H1 (cell line): ENCODE measurements at regions not wholly inside any gene's neighbourhood (a gene's known extent, or its start where the extent isn't known, plus 50 kb on each side); places are given as distances from the start of the nearest gene placed in this dataset.

Experiments used
- CTCF ChIA-PET: fragments of 300-600 bp; sonication (Branson Sonifier 250); formaldehyde crosslinking; loops from one replicate; lab custom pipeline; 2021; ENCODE audit not compliant: partially characterized antibody; lab: Charles Lee
- POLR2A ChIA-PET: fragments of 300-600 bp; sonication (Branson Sonifier 250); formaldehyde crosslinking; loops from one replicate; lab custom pipeline; 2021; ENCODE audit warnings: inconsistent platforms; ENCODE audit not compliant: partially characterized antibody; lab: Charles Lee
- DNase-seq, 2 experiments: peaks; one replicate each; pipeline versions ENCODE4 v3.0.0 to v3.0.0-alpha.2; 2010 to 2022; ENCODE audit warnings: low spot score in 2 of 2, low read depth in 1 of 2, mixed read lengths in 1 of 2
- FAIRE-seq: peaks from 2 replicates; lab custom pipeline; 2011; peaks lifted over from hg19 to GRCh38; lab: Jason Lieb, UNC
- H2AFZ ChIP-seq: 2 replicates; pipeline ENCODE4 v1.8.1; 2012; ENCODE audit warnings: low read length, inconsistent platforms
- H2AK5ac ChIP-seq: 2 replicates; pipeline ENCODE4 v1.6.1; 2013; ENCODE audit warnings: low read depth, low read length
- H2BK120ac ChIP-seq: replicated peaks from 2 replicates; pipeline ENCODE3; 2013; ENCODE audit warnings: low read depth, low read length, inconsistent platforms
- H2BK12ac ChIP-seq: 2 replicates; pipeline ENCODE4 v1.6.1; 2013; ENCODE audit warnings: low read depth, low read length
- H2BK15ac ChIP-seq: 2 replicates; pipeline ENCODE4 v1.6.1; 2013; ENCODE audit warnings: low read length
- H2BK20ac ChIP-seq: 2 replicates; pipeline ENCODE4 v1.6.1; 2013; ENCODE audit warnings: low read length
- H2BK5ac ChIP-seq: 2 replicates; pipeline ENCODE4 v1.6.1; 2013; ENCODE audit warnings: low read depth, low read length
- H3K14ac ChIP-seq: 2 replicates; pipeline ENCODE4 v1.6.1; 2013; ENCODE audit warnings: inconsistent platforms; ENCODE audit not compliant: insufficient read length
- H3K18ac ChIP-seq: 2 replicates; pipeline ENCODE4 v1.6.1; 2013; ENCODE audit warnings: low read length; ENCODE audit errors: extremely low read depth
- H3K23ac ChIP-seq: 2 replicates; pipeline ENCODE4 v1.6.1; 2013; ENCODE audit warnings: inconsistent platforms; ENCODE audit not compliant: insufficient read length
- H3K23me2 ChIP-seq: 2 replicates; pipeline ENCODE4 v1.6.1; 2013; ENCODE audit warnings: low read depth, low read length
- H3K27ac ChIP-seq: 2 replicates; pipeline ENCODE4 v1.6.1; 2011; ENCODE audit warnings: low read depth, low read length, inconsistent platforms
- H3K27me3 ChIP-seq, 4 experiments: replicated peaks in 1 of 4; 1 replicate in 1 of 4; 2 replicates in 3 of 4; pipeline versions ENCODE4 v1.6.1 to v1.8.1; 2011 to 2013; ENCODE audit warnings: low read length in 3 of 4, mild to moderate bottlenecking in 3 of 4, inconsistent platforms in 2 of 4, mixed read lengths in 2 of 4, moderate library complexity in 1 of 4; ENCODE audit not compliant: control insufficient read depth in 3 of 4, insufficient read depth in 3 of 4; ENCODE audit errors: extremely low read depth in 1 of 4
- H3K36me3 ChIP-seq, 4 experiments: 2 replicates each; pipeline versions ENCODE4 v1.6.1 to v1.8.1; 2011 to 2013; ENCODE audit warnings: mild to moderate bottlenecking in 4 of 4, low read length in 3 of 4, moderate library complexity in 2 of 4, control low read depth in 1 of 4, inconsistent platforms in 1 of 4; ENCODE audit not compliant: insufficient read depth in 4 of 4, control insufficient read depth in 2 of 4
- H3K4ac ChIP-seq: replicated peaks from 2 replicates; pipeline ENCODE3; 2013; ENCODE audit warnings: low read length, low read depth, mixed read lengths, inconsistent platforms; ENCODE audit not compliant: insufficient read length
- H3K4me1 ChIP-seq, 4 experiments: replicated peaks in 1 of 4; 1 replicate in 1 of 4; 2 replicates in 3 of 4; pipeline versions ENCODE4 v1.6.1 to v1.8.1; 2011 to 2013; ENCODE audit warnings: low read length in 3 of 4, inconsistent platforms in 2 of 4, mixed read lengths in 1 of 4; ENCODE audit not compliant: insufficient read depth in 4 of 4, control insufficient read depth in 3 of 4
- H3K4me2 ChIP-seq, 2 experiments: 2 replicates each; pipeline versions ENCODE4 v1.6.1 to v1.8.1; 2011 to 2013; ENCODE audit warnings: low read depth in 2 of 2, low read length in 2 of 2, control low read depth in 1 of 2, inconsistent platforms in 1 of 2, mild to moderate bottlenecking in 1 of 2; ENCODE audit not compliant: insufficient read depth in 1 of 2
- H3K4me3 ChIP-seq, 4 experiments: fragments of 200-600, 300-600 bp in 1 of 4; sonication (generic), shearing (Covaris generic), sonication (Bioruptor Twin) in 1 of 4; 2 replicates each; pipeline versions ENCODE4 v1.5.1 to v1.8.1; 2011 to 2016; ENCODE audit warnings: low read length in 4 of 4, low read depth in 3 of 4, control low read depth in 2 of 4, inconsistent platforms in 2 of 4, mild to moderate bottlenecking in 2 of 4, mixed read lengths in 1 of 4, moderate library complexity in 1 of 4; ENCODE audit not compliant: insufficient read depth in 2 of 4; ENCODE audit errors: extremely low read depth in 1 of 4
- H3K56ac ChIP-seq: replicated peaks from 2 replicates; pipeline ENCODE3; 2013; ENCODE audit warnings: low read depth, mild to moderate bottlenecking, mixed read lengths, low read length, inconsistent platforms; ENCODE audit not compliant: insufficient read length
- H3K79me1 ChIP-seq: 2 replicates; pipeline ENCODE4 v1.6.1; 2013; ENCODE audit warnings: low read depth, low read length, control low read depth
- H3K79me2 ChIP-seq, 2 experiments: 2 replicates each; pipeline versions ENCODE4 v1.6.1 to v1.8.1; 2012 to 2013; ENCODE audit warnings: low read length in 2 of 2, mild to moderate bottlenecking in 2 of 2, inconsistent platforms in 1 of 2; ENCODE audit not compliant: insufficient read depth in 2 of 2, control insufficient read depth in 1 of 2
- H3K9ac ChIP-seq, 4 experiments: replicated peaks in 1 of 4; 1 replicate in 1 of 4; 2 replicates in 3 of 4; pipeline versions ENCODE4 v1.6.1 to v1.8.1; 2011 to 2013; ENCODE audit warnings: low read depth in 3 of 4, low read length in 3 of 4, control low read depth in 2 of 4, mild to moderate bottlenecking in 2 of 4, moderate library complexity in 2 of 4, inconsistent platforms in 1 of 4; ENCODE audit errors: extremely low read depth in 1 of 4
- H3K9me3 ChIP-seq, 2 experiments: 2 replicates each; pipeline versions ENCODE4 v1.6.1 to v1.8.1; 2012 to 2013; ENCODE audit warnings: mild to moderate bottlenecking in 2 of 2, moderate library complexity in 2 of 2, control low read depth in 1 of 2, inconsistent platforms in 1 of 2, low read depth in 1 of 2, low read length in 1 of 2, mixed read lengths in 1 of 2; ENCODE audit not compliant: insufficient read depth in 2 of 2
- H4K20me1 ChIP-seq, 2 experiments: replicated peaks in 1 of 2; 2 replicates each; pipeline versions ENCODE3 to v1.8.1; 2011 to 2013; ENCODE audit warnings: inconsistent platforms in 2 of 2, low read length in 2 of 2, mild to moderate bottlenecking in 1 of 2; ENCODE audit not compliant: insufficient read depth in 2 of 2, control insufficient read depth in 1 of 2
- H4K5ac ChIP-seq: 2 replicates; pipeline ENCODE4 v1.6.1; 2013; ENCODE audit warnings: low read length, low read depth, mixed read lengths, inconsistent platforms; ENCODE audit not compliant: insufficient read length
- H4K8ac ChIP-seq: 2 replicates; pipeline ENCODE4 v1.8.0; 2013; ENCODE audit warnings: mild to moderate bottlenecking, moderate library complexity, low read length, inconsistent platforms; ENCODE audit not compliant: insufficient read depth; ENCODE audit errors: extremely low read depth
- H4K91ac ChIP-seq: replicated peaks from 2 replicates; pipeline ENCODE3; 2013; ENCODE audit warnings: low read length, mixed read lengths, inconsistent platforms; ENCODE audit not compliant: insufficient read length
- CEBPB ChIP-seq: IDR thresholded peaks from 2 replicates; pipeline ENCODE4 v1.6.1; 2012; ENCODE audit warnings: low read depth, low read length
- CHD1 ChIP-seq: IDR thresholded peaks from 2 replicates; pipeline ENCODE4 v1.6.1; 2012; ENCODE audit warnings: low read depth, low read length, improper control_type of control experiment
- EZH2 ChIP-seq: fragments of 200-600 bp; sonication (generic); IDR thresholded peaks from 2 replicates; pipeline ENCODE4 v1.7.1; 2012; ENCODE audit warnings: low read depth, mild to moderate bottlenecking, moderate library complexity, low read length, inconsistent platforms; ENCODE audit not compliant: severe bottlenecking
- FOSL1 ChIP-seq: IDR thresholded peaks from 2 replicates; pipeline ENCODE4 v1.6.1; 2011; ENCODE audit warnings: mild to moderate bottlenecking, low read depth, low read length, moderate library complexity; ENCODE audit not compliant: insufficient read depth
- GTF2F1 ChIP-seq: IDR thresholded peaks from 2 replicates; pipeline ENCODE4 v1.6.1; 2012; ENCODE audit warnings: low read depth, low read length, improper control_type of control experiment, borderline replicate concordance
- KDM5A ChIP-seq: fragments of 200-600 bp; IDR thresholded peaks from 2 replicates; pipeline ENCODE4 v1.7.1; 2012; ENCODE audit warnings: mild to moderate bottlenecking, low read length, inconsistent platforms, mixed read lengths
- NANOG ChIP-seq: IDR thresholded peaks from 2 replicates; pipeline ENCODE4 v1.6.1; 2011; ENCODE audit warnings: low read length, low read depth, mild to moderate bottlenecking, inconsistent platforms; ENCODE audit not compliant: insufficient read depth, poor library complexity, severe bottlenecking
- POLR2A ChIP-seq, 2 experiments: IDR thresholded peaks; 1 replicate in 1 of 2; 2 replicates in 1 of 2; pipeline ENCODE4 v1.6.1; 2011; ENCODE audit warnings: low read depth in 2 of 2, low read length in 2 of 2, mild to moderate bottlenecking in 2 of 2; ENCODE audit errors: control extremely low read depth in 1 of 2
- RAD21 ChIP-seq, 2 experiments: IDR thresholded peaks in 1 of 2; conservative IDR thresholded peaks in 1 of 2; 2 replicates each; pipeline ENCODE4 v1.6.1; 2011; ENCODE audit warnings: low read depth in 2 of 2, low read length in 2 of 2, improper control_type of control experiment in 1 of 2, inconsistent platforms in 1 of 2, mild to moderate bottlenecking in 1 of 2, moderate library complexity in 1 of 2
- RBBP5 ChIP-seq: IDR thresholded peaks from 2 replicates; pipeline ENCODE4 v1.7.1; 2012; ENCODE audit warnings: low read depth, mild to moderate bottlenecking, inconsistent platforms, low read length, moderate library complexity, borderline replicate concordance
- SIN3A ChIP-seq, 2 experiments: IDR thresholded peaks in 1 of 2; conservative IDR thresholded peaks in 1 of 2; 2 replicates each; pipeline ENCODE4 v1.6.1; 2011 to 2012; ENCODE audit warnings: low read length in 2 of 2, improper control_type of control experiment in 1 of 2, low read depth in 1 of 2, mild to moderate bottlenecking in 1 of 2
- SIRT6 ChIP-seq: IDR thresholded peaks from one replicate; pipeline ENCODE4 v1.7.1; 2012; ENCODE audit warnings: low read length, inconsistent platforms
- TBP ChIP-seq: IDR thresholded peaks from 2 replicates; pipeline ENCODE4 v1.6.1; 2011; ENCODE audit warnings: low read depth, low read length, improper control_type of control experiment
- TF ChIP-seq, protein P1 (sequence below): IDR thresholded peaks from 2 replicates; pipeline ENCODE4 v1.6.1; 2012; ENCODE audit warnings: inconsistent platforms
- TF ChIP-seq, protein P2 (sequence below): IDR thresholded peaks from 2 replicates; pipeline ENCODE4 v1.6.1; 2012; ENCODE audit warnings: inconsistent platforms

- H3K14ac ChIP-seq: no peak overlapping the region
- H2BK12ac ChIP-seq: no peak overlapping the region
- no peak overlapping the region for H2BK20ac ChIP-seq
- H2BK15ac ChIP-seq: no peak overlapping the region
- no peak overlapping the region for H3K4ac ChIP-seq
- H3K4me2 ChIP-seq: no peak overlapping the region
- no peaks in the 10 kb centered on the region for H3K79me1 ChIP-seq
- H2BK120ac ChIP-seq: no peak overlapping the region
- no peak overlapping the region for H3K9ac ChIP-seq
- no peak overlapping the region for H3K18ac ChIP-seq
- ChIA-PET CTCF (interaction anchor here (0.9 to 5.4 kb wide), 3 partner anchors 10 to 495 kb away, joined by 3 to 46 read pairs (median 3); no protein-coding TSS in a partner anchor), POLR2A (no interaction called here)
- no peak overlapping the region for H2AK5ac ChIP-seq
- FAIRE-seq (no peak), DNase-seq (no peak)
- no peaks in the 10 kb centered on the region for H3K23me2 ChIP-seq
- H4K5ac ChIP-seq: no peak overlapping the region
- H4K8ac ChIP-seq: no peak overlapping the region
- H3K4me1 ChIP-seq: no peaks in the 10 kb centered on the region
- H2AFZ ChIP-seq: no peak overlapping the region
- H3K27me3 ChIP-seq: no peaks in the 10 kb centered on the region
- H2BK5ac ChIP-seq: no peak overlapping the region
- no peak overlapping the region for H3K27ac ChIP-seq
- H3K4me3 ChIP-seq: no peak overlapping the region
- H3K36me3 ChIP-seq: no peaks in the 10 kb centered on the region
- H3K9me3 ChIP-seq: no peaks in the 10 kb centered on the region
- no peak overlapping the region for H3K56ac ChIP-seq
- H4K91ac ChIP-seq: no peak overlapping the region
- H3K79me2 ChIP-seq: no peaks in the 10 kb centered on the region
- no peaks in the 10 kb centered on the region for H4K20me1 ChIP-seq
- no peak overlapping the region for H3K23ac ChIP-seq
- TF ChIP-seq SIRT6 (no peak), CHD1 (no peak), EZH2 (no peak), TBP (no peak), NANOG (no peak), KDM5A (no peak), RBBP5 (no peak), POLR2A (IDR thresholded peaks at IDR 0.05; ENCODE audit: control extremely low read depth in 1 of 2, low read depth in 2 of 2, low read length in 2 of 2) (no peak), RAD21 (IDR thresholded peaks at IDR 0.05 in 1 of 2, conservative IDR thresholded peaks at IDR 0.05 in 1 of 2; ENCODE audit: low read depth in 2 of 2, low read length in 2 of 2) (no peak), SIN3A (conservative IDR thresholded peaks at IDR 0.05 in 1 of 2, IDR thresholded peaks at IDR 0.05 in 1 of 2; ENCODE audit: low read depth in 1 of 2, low read length in 2 of 2) (no peak), CEBPB (no peak), GTF2F1 (no peak), FOSL1 (no peak)
- TF ChIP-seq, protein P1, sequence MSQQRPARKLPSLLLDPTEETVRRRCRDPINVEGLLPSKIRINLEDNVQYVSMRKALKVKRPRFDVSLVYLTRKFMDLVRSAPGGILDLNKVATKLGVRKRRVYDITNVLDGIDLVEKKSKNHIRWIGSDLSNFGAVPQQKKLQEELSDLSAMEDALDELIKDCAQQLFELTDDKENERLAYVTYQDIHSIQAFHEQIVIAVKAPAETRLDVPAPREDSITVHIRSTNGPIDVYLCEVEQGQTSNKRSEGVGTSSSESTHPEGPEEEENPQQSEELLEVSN: no peak
- TF ChIP-seq, protein P2, sequence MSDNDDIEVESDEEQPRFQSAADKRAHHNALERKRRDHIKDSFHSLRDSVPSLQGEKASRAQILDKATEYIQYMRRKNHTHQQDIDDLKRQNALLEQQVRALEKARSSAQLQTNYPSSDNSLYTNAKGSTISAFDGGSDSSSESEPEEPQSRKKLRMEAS: no peak
Observed at GRCh38 chr1:227459326-227459841, 104.0 kb upstream of the ZNF678 start.
